Panc1 (cell line): ENCODE measurements at regions not wholly inside any gene's neighbourhood (a gene's known extent, or its start where the extent isn't known, plus 50 kb on each side); places are given as distances from the start of the nearest gene placed in this dataset.
A peak's percentile ranks its signal among the peaks of the same experiment; 100 is the strongest.

Experiments used
- ATAC-seq: fragments of 200-7000 bp; cut with Tn5 transposase; 2 replicates; pipeline ENCODE4 v1.9.1; 2020; ENCODE audit warnings: mild to moderate bottlenecking, moderate library complexity
- BruUV-seq: library from RNA; stranded (reverse); fragments of 400-500 nt; replicated peaks from 2 replicates; lab custom pipeline; 2021; lab: Mats Ljungman, UMichigan
- CTCF ChIA-PET: fragments of 300-600 bp; sonication (Branson Sonifier 250); formaldehyde crosslinking; loops from one replicate; lab custom pipeline; 2022; ENCODE audit warnings: antibody characterized with exemption; lab: Charles Lee
- POLR2A ChIA-PET: fragments of 300-600 bp; sonication (Branson Sonifier 250); formaldehyde crosslinking; loops from one replicate; lab custom pipeline; 2022; ENCODE audit warnings: antibody characterized with exemption; lab: Charles Lee
- DNase-seq: peaks from one replicate; pipeline ENCODE4 v3.0.0-alpha.2; 2010; ENCODE audit warnings: low read depth, low spot score
- H3K27ac ChIP-seq: 2 replicates; pipeline ENCODE4 v1.5.1; 2011; ENCODE audit warnings: mild to moderate bottlenecking, low read length, inconsistent platforms
- H3K27me3 ChIP-seq: fragments of 200-500 bp; sonication (Bioruptor generic); 2 replicates; pipeline ENCODE4 v1.6.0; 2014; ENCODE audit warnings: low read length, inconsistent platforms; ENCODE audit not compliant: control insufficient read depth, insufficient read depth
- H3K36me3 ChIP-seq: fragments of 200-500 bp; sonication (Bioruptor generic); 2 replicates; pipeline ENCODE4 v1.5.1; 2014; ENCODE audit warnings: inconsistent platforms, mild to moderate bottlenecking, low read length, moderate library complexity; ENCODE audit not compliant: control insufficient read depth, insufficient read depth
- H3K4me1 ChIP-seq: 2 replicates; pipeline ENCODE4 v1.5.1; 2011; ENCODE audit warnings: inconsistent platforms, mild to moderate bottlenecking, low read length, moderate library complexity; ENCODE audit not compliant: control insufficient read depth, insufficient read depth
- H3K4me3 ChIP-seq, 2 experiments: 2 replicates each; pipeline ENCODE4 v1.5.1; 2011 to 2012; ENCODE audit warnings: low read depth in 2 of 2, low read length in 2 of 2, mild to moderate bottlenecking in 2 of 2, inconsistent platforms in 1 of 2, moderate library complexity in 1 of 2
- H3K9me3 ChIP-seq: fragments of 200-500 bp; sonication (Bioruptor generic); 2 replicates; pipeline ENCODE4 v1.5.1; 2014; ENCODE audit warnings: low read depth, mild to moderate bottlenecking, inconsistent platforms, low read length, moderate library complexity; ENCODE audit not compliant: control insufficient read depth, insufficient read depth
- CTCF ChIP-seq: fragments of 450-650 bp; IDR thresholded peaks from 2 replicates; pipeline ENCODE4 v1.5.1; 2017; ENCODE audit warnings: mild to moderate bottlenecking
- POLR2AphosphoS5 ChIP-seq: IDR thresholded peaks from 2 replicates; pipeline ENCODE4 v1.6.1; 2012; ENCODE audit warnings: mild to moderate bottlenecking, low read depth, low read length, moderate library complexity
- REST ChIP-seq, 2 experiments: IDR thresholded peaks; 2 replicates each; pipeline ENCODE4 v1.6.1; 2011 to 2012; ENCODE audit warnings: low read depth in 2 of 2, control low read depth in 1 of 2, low read length in 1 of 2, mild to moderate bottlenecking in 1 of 2, moderate library complexity in 1 of 2; ENCODE audit not compliant: insufficient read depth in 1 of 2
- SIN3A ChIP-seq: IDR thresholded peaks from 2 replicates; pipeline ENCODE4 v1.6.1; 2012; ENCODE audit warnings: low read depth, mild to moderate bottlenecking, low read length, moderate library complexity, borderline replicate concordance; ENCODE audit not compliant: insufficient read depth
- TCF7L2 ChIP-seq: IDR thresholded peaks from 2 replicates; pipeline ENCODE4 v1.6.1; 2011; ENCODE audit warnings: mild to moderate bottlenecking, low read depth, low read length, inconsistent platforms
- in situ Hi-C: cut with HindIII; loops from 2 replicates; pipeline ENCODE4 v1.10.0; 2016; ENCODE audit warnings: low sequenced_read_pairs, low pct_unique_long_range_greater_than_20kb
- intact Hi-C: fragments of 100-400 bp; cut with micrococcal nuclease; formaldehyde crosslinking; loops from one replicate; pipeline ENCODE4 v1.10.0; 2022; ENCODE audit not compliant: unreplicated experiment

- Histone ChIP-seq H3K27me3 (no peaks in the 10 kb centered on the region), H3K4me1 (peaks cover 9% of the 10 kb centered on the region), H3K36me3 (no peaks in the 10 kb centered on the region), H3K4me3 (no peak overlapping the region), H3K9me3 (no peaks in the 10 kb centered on the region), H3K27ac (no peak overlapping the region)
- ATAC-seq (peak; percentile 78), DNase-seq (peak; percentile 84)
- intact Hi-C loops: no loop called here
- BruUV-seq: no TSS peak
- TF ChIP-seq TCF7L2 (no peak), REST (IDR thresholded peaks at IDR 0.05; ENCODE audit: insufficient read depth in 1 of 2, low read depth in 2 of 2, low read length in 1 of 2) (no peak), POLR2AphosphoS5 (no peak), SIN3A (no peak), CTCF (peak; percentile 16; the same call in 1 of the 2 replicates)
- in situ Hi-C loops: no loop called here
- ChIA-PET POLR2A (no interaction called here), CTCF (interaction anchor here (1.6 kb wide), 1 partner anchor 12 kb away, joined by 4 read pairs; no protein-coding TSS in a partner anchor)
Measured at GRCh38 chr3:159872374-159873109, 116.1 kb upstream of the IL12A start.

- intact Hi-C loops (no loop called here), in situ Hi-C loops (no loop called here)
- H3K36me3 ChIP-seq: no peaks in the 10 kb centered on the region
- H3K9me3 ChIP-seq: no peaks in the 10 kb centered on the region
- no peak overlapping the region for H3K27ac ChIP-seq
- no peak overlapping the region for H3K4me3 ChIP-seq
- ChIA-PET POLR2A (no interaction called here), CTCF (no interaction called here)
- no peak for ATAC-seq
- TF ChIP-seq POLR2AphosphoS5: no peak
- no peak for TF ChIP-seq REST (IDR thresholded peaks at IDR 0.05; ENCODE audit: insufficient read depth in 1 of 2, low read depth in 2 of 2, low read length in 1 of 2)
- no peak for TF ChIP-seq TCF7L2
- TF ChIP-seq SIN3A: no peak
- TF ChIP-seq CTCF: no peak
- no peak for DNase-seq
- no TSS peak for BruUV-seq
- H3K27me3 ChIP-seq: no peaks in the 10 kb centered on the region
- H3K4me1 ChIP-seq: peaks cover 8% of the 10 kb centered on the region; the same call in 1 of the 2 replicates
Measured at GRCh38 chr3:159875116-159875515, 113.5 kb upstream of the IL12A start.
